NCI-H748 (cell line): ENCODE measurements at regions not wholly inside any gene's neighbourhood (a gene's known extent, or its start where the extent isn't known, plus 50 kb on each side); places are given as distances from the start of the nearest gene placed in this dataset.
A peak's percentile ranks its signal among the peaks of the same experiment; 100 is the strongest.
"Not testable (repeated sequence)": the region's sequence is repeated elsewhere in the genome, so short reads cannot be mapped to it uniquely, and the experiment has no call there.

Source experiments
- DNase-seq: peaks from one replicate; lab custom pipeline; 2025; ENCODE audit not compliant: unreplicated experiment; lab: John Stamatoyannopoulos, UW

- DNase-seq = peak; percentile 65
Observed at GRCh38 chr6:82783587-82784236, 281.9 kb downstream of the UBE3D start.

DNA sequence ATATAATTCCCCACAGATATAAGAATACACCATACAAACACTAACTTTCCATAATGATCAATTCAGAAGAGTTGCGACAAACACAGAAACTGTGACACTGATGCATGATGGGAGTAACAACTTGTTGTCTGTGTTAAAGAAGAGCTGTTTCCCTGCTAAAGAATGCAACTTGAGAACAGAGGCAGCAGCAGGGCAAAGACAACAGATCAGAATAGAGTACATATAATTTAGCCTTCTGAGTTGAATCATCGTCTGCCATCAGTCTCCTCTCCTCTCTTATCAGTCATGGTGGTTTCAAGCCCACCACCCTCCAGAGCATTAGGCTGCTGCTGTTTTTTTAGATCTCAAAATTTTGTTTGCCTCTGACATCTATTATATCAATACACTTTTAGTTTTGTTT lies 280.4 kb downstream of the UBE3D start:
- DNase-seq = no peak

- peak; percentile 67 for DNase-seq
Observed at GRCh38 chr6:82786248-82786647, 279.4 kb downstream of the UBE3D start.

DNA sequence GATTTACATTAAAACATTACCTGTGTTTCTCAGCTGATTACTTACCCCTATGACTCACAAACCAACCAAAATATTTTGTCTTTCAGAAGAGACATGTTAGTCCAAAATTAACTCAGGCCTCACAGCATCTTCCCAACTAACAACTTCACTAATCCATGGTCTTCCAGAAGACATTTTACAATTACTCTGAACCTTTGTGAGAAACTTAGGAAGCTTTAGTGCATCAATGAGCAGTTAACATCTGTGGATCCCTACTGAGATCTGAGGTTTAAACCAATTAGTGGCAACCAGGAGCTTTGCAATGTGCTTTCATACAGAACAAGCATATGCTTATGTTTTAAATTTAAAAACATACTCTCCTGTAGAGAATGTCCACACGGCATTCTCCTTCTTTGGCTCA lies 269.7 kb downstream of the UBE3D start:
- no peak for DNase-seq

DNA sequence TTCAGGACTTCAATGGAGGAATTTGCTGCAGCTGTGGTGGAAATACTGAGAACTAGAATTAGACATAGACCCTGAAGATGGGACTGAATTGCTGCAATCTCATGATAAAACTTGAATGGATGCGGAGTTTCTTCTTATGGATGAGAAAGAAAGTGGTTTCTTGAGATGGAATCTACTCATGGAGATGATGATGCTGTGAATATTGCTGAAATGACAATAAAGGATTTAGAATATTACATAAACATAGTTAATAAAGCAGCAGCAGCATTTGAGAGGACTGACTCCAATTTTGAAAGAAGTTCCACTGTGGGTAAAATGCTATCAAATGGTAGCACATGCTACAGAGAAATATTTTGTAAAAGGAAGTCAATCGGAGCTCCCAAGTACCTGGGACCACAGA lies 264.6 kb downstream of the UBE3D start:
- no peak for DNase-seq

- not testable (repeated sequence) for DNase-seq
Observed at GRCh38 chr6:82816243-82816642, 249.4 kb downstream of the UBE3D start.

DNA sequence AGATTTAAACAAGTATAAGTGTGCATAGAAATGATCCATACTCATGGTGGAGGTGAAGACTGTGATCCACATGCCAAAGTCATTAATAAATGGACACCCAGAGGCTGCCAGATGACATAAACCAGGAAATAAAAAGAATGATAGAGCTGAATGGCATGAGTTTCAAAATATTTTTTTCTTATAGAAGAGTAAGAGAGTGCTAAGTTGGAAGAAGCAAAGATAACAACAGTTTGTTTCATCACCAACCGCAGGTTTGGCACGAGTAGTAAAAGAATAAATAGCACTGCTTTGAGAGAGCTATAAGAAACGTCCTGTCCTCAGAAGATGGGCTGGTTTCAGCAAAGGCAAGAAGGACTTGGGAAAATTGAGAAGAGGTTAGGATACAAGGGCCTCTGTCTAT lies 246.9 kb downstream of the UBE3D start:
- DNase-seq = no peak

GRCh38 chr6:82823361-82823760 lies 242.3 kb downstream of the UBE3D start:
- DNase-seq = no peak

DNA sequence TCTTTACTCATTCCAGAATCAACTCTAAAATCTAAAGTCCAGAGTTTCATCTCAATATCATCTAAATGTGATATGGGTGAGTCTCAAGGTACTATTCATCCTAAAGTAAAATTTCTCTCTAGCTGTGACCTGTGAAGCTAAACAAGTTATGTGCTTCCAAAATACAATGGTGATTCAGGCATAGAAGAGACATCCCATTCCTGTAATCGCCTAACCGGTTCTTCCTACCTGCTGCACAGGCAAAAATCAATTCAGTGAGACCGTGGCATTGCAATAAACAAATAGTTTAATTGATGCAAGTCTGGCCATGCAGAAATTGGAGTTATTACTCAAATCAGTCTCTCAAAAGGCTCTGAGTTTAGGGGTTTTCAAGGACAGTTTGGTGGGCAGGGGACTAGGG lies 232.8 kb downstream of the UBE3D start:
- DNase-seq = no peak

- no peak for DNase-seq
Observed at GRCh38 chr6:82833481-82833880, 232.2 kb downstream of the UBE3D start.

DNA sequence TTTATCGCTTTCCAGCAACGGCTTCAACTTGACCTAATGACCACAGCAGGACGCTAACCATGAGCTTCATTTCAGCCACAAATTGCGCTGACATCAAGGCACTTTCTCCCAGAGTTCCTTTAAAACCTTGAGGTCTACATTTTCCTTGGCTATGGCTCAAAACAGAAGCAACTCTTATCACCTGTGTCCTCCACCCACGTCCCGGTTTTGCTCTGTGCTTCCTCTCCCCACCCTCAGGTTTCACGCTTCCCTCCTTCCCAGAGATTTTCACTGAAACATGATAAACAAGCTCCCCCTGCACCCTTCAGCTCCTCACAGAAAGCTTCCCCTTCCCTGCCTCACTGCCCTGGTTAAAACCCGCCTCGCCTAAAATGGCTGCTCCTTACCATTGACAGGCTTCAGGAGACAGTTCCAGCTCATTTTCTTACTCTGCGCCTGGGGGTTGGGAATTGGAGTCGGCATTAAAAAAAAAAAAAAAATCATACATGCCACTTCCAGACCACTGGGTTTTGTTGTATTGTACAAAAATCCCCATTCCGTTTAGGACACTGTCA lies 229.5 kb downstream of the UBE3D start:
- DNase-seq = no peak

DNA sequence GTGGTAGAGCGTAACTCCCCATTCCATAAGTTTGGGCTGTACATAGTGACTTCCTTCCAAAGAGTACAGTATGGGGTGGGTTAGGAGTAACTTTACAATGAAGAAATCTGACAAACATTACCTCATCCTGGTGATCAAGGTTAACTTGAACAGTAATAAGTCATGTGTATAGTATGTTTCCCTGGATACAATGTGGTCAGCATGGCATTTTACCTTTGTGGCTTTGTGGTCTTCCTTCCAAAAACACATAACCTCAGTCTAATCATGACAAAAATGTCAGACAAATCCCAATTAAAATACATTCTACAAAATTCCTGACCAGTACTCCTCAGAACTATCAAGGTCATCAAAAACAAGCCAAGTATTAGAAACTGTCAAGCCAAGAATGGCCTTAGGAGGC lies 225.1 kb downstream of the UBE3D start:
- no peak for DNase-seq

DNA sequence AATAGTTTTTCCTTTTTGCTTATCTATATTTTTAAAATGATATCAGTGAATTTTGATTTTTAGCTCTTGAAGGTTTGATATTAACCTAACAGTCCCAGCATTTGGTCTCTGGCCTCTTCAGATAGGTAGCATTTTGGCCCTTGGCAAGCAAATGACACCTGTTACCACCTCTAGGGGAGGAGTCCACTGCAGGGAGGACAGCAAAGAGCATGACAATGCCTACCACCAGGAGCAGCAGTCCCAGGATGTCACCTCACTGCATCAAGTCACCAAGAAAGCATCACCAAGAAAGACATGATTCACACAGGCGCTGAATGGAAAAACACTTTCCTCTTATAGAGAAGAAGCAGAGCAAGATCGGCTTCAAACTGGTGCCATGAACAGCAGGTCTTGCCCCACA lies 224.3 kb downstream of the UBE3D start:
- no peak for DNase-seq
